NCI-H2227 treated with DMSO at 0.1 percent for 48 hours (cell line): ENCODE measurements at regions not wholly inside any gene's neighbourhood (a gene's known extent, or its start where the extent isn't known, plus 50 kb on each side); places are given as distances from the start of the nearest gene placed in this dataset.

Source experiments
- DNase-seq: peaks from one replicate; lab custom pipeline; 2025; lab: John Stamatoyannopoulos, UW

- no peak for DNase-seq
Measured at GRCh38 chr2:221153226-221153625, 418.9 kb downstream of the EPHA4 start.

GRCh38 chr2:221154176-221154575 is 417.9 kb downstream of the EPHA4 start:
- no peak for DNase-seq

- no peak for DNase-seq
Measured at GRCh38 chr2:221156062-221156734, 415.9 kb downstream of the EPHA4 start.

- DNase-seq, result no peak
Measured at GRCh38 chr2:221161186-221161585, 410.9 kb downstream of the EPHA4 start.

GRCh38 chr2:221166292-221166691 is 405.8 kb downstream of the EPHA4 start:
- no peak for DNase-seq

- no peak for DNase-seq
Measured at GRCh38 chr2:221167561-221167960, 404.5 kb downstream of the EPHA4 start.

GRCh38 chr2:221169724-221170123 is 402.4 kb downstream of the EPHA4 start:
- no peak for DNase-seq

- no peak for DNase-seq
Measured at GRCh38 chr2:221170548-221170947, 401.6 kb downstream of the EPHA4 start.

GRCh38 chr2:221176667-221177066 is 395.4 kb downstream of the EPHA4 start:
- DNase-seq, result no peak

GRCh38 chr2:221178139-221178538 is 394.0 kb downstream of the EPHA4 start:
- DNase-seq, result no peak

GRCh38 chr2:221186873-221187272 is 385.2 kb downstream of the EPHA4 start:
- DNase-seq, result no peak

- DNase-seq, result no peak
Measured at GRCh38 chr2:221189431-221190067, 382.6 kb downstream of the EPHA4 start.

GRCh38 chr2:221195829-221196228 is 376.3 kb downstream of the EPHA4 start:
- DNase-seq, result no peak

GRCh38 chr2:221197225-221197856 is 374.8 kb downstream of the EPHA4 start:
- no peak for DNase-seq

GRCh38 chr2:221198309-221198708 is 373.8 kb downstream of the EPHA4 start:
- no peak for DNase-seq

- no peak for DNase-seq
Measured at GRCh38 chr2:221200184-221200839, 371.8 kb downstream of the EPHA4 start.

GRCh38 chr2:221202431-221202830 is 369.7 kb downstream of the EPHA4 start:
- no peak for DNase-seq

GRCh38 chr2:221203125-221203524 is 369.0 kb downstream of the EPHA4 start:
- DNase-seq, result no peak

GRCh38 chr2:221203856-221204255 is 368.2 kb downstream of the EPHA4 start:
- peak; percentile 78 for DNase-seq

GRCh38 chr2:221204699-221205098 is 367.4 kb downstream of the EPHA4 start:
- no peak for DNase-seq

- DNase-seq, result no peak
Measured at GRCh38 chr2:221205103-221205673, 366.9 kb downstream of the EPHA4 start.

- DNase-seq, result no peak
Measured at GRCh38 chr2:221210686-221211085, 361.4 kb downstream of the EPHA4 start.

- DNase-seq, result no peak
Measured at GRCh38 chr2:221211653-221212052, 360.5 kb downstream of the EPHA4 start.
